ENCODE measurements at regions not wholly inside any gene's neighbourhood (a gene's known extent, or its start where the extent isn't known, plus 50 kb on each side); places are given as distances from the start of the nearest gene placed in this dataset.
"Not testable (repeated sequence)": the region's sequence is repeated elsewhere in the genome, so short reads cannot be mapped to it uniquely, and the experiment has no call there.

DNA sequence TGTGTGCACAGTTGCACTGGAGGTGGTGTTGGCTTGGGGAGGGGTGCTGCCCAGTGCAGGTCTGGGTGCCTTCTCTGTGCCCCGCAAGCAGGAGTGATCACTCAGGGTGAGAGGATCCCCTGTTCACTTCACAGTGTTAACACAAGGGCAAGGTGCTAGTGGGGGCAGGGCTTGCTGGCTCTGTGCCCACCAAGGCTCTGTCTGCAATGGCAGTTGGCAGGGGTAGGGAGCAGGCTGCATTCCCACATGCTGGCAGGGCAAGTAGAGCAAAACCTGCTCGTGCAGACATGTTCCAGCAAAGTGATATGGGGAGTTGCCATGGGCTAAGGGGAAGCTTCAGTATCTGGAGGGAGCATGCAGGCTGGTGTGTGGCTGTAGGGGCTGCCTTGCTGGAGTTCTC, 428.0 kb downstream of the ZNF674 start:
- in situ Hi-C loops (cut with MboI; ENCODE audit: low pct_unique_long_range_greater_than_20kb, low sequenced_read_pairs, unreplicated experiment): no loop called here
- TF ChIP-seq, protein P1, sequence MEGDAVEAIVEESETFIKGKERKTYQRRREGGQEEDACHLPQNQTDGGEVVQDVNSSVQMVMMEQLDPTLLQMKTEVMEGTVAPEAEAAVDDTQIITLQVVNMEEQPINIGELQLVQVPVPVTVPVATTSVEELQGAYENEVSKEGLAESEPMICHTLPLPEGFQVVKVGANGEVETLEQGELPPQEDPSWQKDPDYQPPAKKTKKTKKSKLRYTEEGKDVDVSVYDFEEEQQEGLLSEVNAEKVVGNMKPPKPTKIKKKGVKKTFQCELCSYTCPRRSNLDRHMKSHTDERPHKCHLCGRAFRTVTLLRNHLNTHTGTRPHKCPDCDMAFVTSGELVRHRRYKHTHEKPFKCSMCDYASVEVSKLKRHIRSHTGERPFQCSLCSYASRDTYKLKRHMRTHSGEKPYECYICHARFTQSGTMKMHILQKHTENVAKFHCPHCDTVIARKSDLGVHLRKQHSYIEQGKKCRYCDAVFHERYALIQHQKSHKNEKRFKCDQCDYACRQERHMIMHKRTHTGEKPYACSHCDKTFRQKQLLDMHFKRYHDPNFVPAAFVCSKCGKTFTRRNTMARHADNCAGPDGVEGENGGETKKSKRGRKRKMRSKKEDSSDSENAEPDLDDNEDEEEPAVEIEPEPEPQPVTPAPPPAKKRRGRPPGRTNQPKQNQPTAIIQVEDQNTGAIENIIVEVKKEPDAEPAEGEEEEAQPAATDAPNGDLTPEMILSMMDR (IDR thresholded peaks at IDR 0.05; ENCODE audit: extremely low read depth, insufficient read depth, missing control alignments): no peak
- no peak for DNase-seq (ENCODE audit: low spot score)

- in situ Hi-C loops (cut with MboI; ENCODE audit: low pct_unique_long_range_greater_than_20kb, low sequenced_read_pairs, unreplicated experiment); DNase-seq (ENCODE audit: low spot score): not testable (repeated sequence)
These were observed 457.9 kb downstream of the ZNF674 start for GRCh38 chrX:46087310-46087709.

GRCh38 chrX:46080121-46080520, 465.1 kb downstream of the ZNF674 start:
- DNase-seq (ENCODE audit: low spot score); in situ Hi-C loops (cut with MboI; ENCODE audit: low pct_unique_long_range_greater_than_20kb, low sequenced_read_pairs, unreplicated experiment): not testable (repeated sequence)

DNA sequence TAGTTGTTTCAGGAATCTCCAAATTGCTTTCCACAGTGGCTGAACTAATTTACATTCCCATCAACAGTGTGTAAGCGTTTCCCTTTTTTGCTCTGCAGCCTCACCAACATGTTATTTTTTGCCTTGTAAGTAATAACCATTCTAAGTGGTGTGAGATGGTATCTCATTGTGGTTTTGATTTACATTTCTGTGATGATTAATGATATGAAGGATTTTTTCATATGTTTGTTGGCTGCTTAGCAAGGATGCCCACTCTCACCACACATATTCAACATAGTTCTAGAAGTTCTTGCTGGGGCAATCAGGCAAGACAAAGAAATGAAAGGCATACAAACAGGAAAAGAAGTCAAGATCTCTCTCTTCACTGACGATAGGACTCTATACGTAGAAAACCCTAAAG, 472.4 kb downstream of the ZNF674 start:
- TF ChIP-seq, protein P1 (IDR thresholded peaks at IDR 0.05; ENCODE audit: extremely low read depth, insufficient read depth, missing control alignments): no peak
- in situ Hi-C loops (cut with MboI; ENCODE audit: low pct_unique_long_range_greater_than_20kb, low sequenced_read_pairs, unreplicated experiment): no loop called here
- DNase-seq (ENCODE audit: low spot score): no peak

DNA sequence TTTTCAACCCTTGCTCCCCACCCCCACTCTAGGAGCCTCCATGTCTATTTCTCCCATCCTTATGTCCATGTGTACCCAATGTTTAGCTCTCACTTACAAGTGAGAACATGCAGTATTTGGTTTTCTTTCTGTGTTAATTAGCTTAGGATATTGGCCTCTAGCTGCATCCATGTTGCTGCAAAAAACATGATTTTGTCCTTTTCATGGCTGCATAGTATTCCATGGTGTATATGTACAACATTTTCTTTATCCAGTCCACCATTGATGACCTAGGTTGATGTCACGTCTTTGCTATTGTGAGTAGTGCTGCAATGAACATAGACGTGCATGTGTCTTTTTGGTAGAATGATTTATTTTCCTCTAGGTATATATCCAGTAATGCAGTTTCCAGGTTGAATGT, 472.8 kb downstream of the ZNF674 start:
- in situ Hi-C loops (cut with MboI; ENCODE audit: low pct_unique_long_range_greater_than_20kb, low sequenced_read_pairs, unreplicated experiment): no loop called here
- TF ChIP-seq, protein P1 (IDR thresholded peaks at IDR 0.05; ENCODE audit: extremely low read depth, insufficient read depth, missing control alignments): no peak
- DNase-seq (ENCODE audit: low spot score): no peak

DNA sequence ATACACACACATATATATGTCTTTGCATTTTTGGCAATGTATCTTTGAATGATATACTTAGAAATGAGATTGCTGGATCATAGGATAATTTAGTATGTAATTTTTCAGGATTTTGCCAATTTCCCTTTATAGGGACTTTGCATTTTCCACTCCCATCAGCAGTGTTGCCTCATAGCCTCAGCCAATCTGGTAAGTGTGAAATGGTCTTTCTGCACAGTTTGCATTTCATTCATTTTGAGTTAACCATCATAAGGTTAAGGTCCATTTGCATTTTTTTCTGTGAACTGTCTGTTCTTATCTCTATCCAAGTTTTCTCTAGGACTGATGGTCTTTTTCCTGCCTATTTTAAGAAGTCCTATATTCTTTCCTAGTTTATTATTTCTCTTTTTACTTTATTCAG, 474.8 kb downstream of the ZNF674 start:
- in situ Hi-C loops (cut with MboI; ENCODE audit: low pct_unique_long_range_greater_than_20kb, low sequenced_read_pairs, unreplicated experiment): no loop called here
- DNase-seq (ENCODE audit: low spot score): no peak
- TF ChIP-seq, protein P1 (IDR thresholded peaks at IDR 0.05; ENCODE audit: extremely low read depth, insufficient read depth, missing control alignments): no peak

DNA sequence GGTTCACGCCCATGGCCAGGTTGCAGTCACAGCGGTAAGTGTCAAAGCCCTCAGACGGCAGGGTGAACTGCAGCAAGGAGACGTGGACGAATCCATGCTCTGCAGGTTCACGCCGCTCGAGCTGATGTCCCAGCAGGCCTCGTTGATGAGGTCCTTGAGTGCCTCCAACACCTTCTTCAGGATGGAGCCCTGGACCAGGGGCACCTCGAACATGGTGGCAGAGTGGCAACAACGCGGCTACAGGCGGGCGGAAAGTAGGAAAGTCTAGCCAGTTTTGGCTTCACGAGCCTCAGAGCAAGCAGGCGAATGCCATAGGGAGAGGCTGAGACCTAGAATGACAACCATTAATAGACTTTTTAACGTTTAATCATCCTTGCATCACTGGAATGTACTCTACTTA, 485.9 kb downstream of the ZNF674 start:
- in situ Hi-C loops (cut with MboI; ENCODE audit: low pct_unique_long_range_greater_than_20kb, low sequenced_read_pairs, unreplicated experiment): no loop called here
- no peak for DNase-seq (ENCODE audit: low spot score)
- TF ChIP-seq, protein P1 (IDR thresholded peaks at IDR 0.05; ENCODE audit: extremely low read depth, insufficient read depth, missing control alignments): no peak

DNA sequence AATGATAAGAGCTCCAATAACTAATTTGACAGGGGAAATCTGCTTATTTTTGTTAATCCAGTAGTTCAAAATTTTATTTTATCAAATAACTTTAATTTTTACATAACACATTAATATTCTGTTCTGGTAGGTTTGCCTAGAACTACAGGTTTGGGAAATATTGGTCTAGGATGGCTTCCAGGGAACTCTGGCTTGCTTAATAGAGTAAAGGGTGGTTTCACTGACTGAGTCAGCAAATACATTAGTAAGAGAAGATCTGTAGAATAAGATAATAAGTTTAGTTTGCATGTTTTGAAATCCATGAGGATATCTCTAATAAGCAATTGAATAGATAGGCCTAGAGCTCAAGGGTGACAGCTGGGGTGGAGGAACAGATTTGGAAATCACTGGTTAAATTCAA, 500.7 kb downstream of the ZNF674 start:
- in situ Hi-C loops (cut with MboI; ENCODE audit: low pct_unique_long_range_greater_than_20kb, low sequenced_read_pairs, unreplicated experiment): no loop called here
- no peak for DNase-seq (ENCODE audit: low spot score)
- TF ChIP-seq, protein P1 (IDR thresholded peaks at IDR 0.05; ENCODE audit: extremely low read depth, insufficient read depth, missing control alignments): no peak
